Endodermal cell (in vitro differentiated cells): ENCODE measurements at regions not wholly inside any gene's neighbourhood (a gene's known extent, or its start where the extent isn't known, plus 50 kb on each side); places are given as distances from the start of the nearest gene placed in this dataset.
"Not testable (repeated sequence)": the region's sequence is repeated elsewhere in the genome, so short reads cannot be mapped to it uniquely, and the experiment has no call there.

Source experiments
- DNase-seq: peaks from one replicate; pipeline ENCODE4 v3.0.0-alpha.2; 2017
- H3K27ac ChIP-seq: 2 replicates; pipeline ENCODE4 v1.5.1; 2013; ENCODE audit warnings: mild to moderate bottlenecking, low read depth, low read length, moderate library complexity
- H3K27me3 ChIP-seq: 2 replicates; pipeline ENCODE4 v1.6.1; 2013; ENCODE audit warnings: mild to moderate bottlenecking, low read length, moderate library complexity; ENCODE audit not compliant: insufficient read depth, control insufficient read depth, poor library complexity, severe bottlenecking
- H3K36me3 ChIP-seq: 2 replicates; pipeline ENCODE4 v1.7.0; 2013; ENCODE audit warnings: mild to moderate bottlenecking, low read length, moderate library complexity; ENCODE audit not compliant: control insufficient read depth, insufficient read depth
- H3K4me1 ChIP-seq: one replicate; pipeline ENCODE4 v1.7.0; 2013; ENCODE audit warnings: low read length; ENCODE audit not compliant: control insufficient read depth, insufficient read depth
- H3K4me3 ChIP-seq: 2 replicates; pipeline ENCODE4 v1.5.1; 2013; ENCODE audit warnings: mild to moderate bottlenecking, low read length, moderate library complexity
- H3K9ac ChIP-seq: 2 replicates; pipeline ENCODE4 v1.6.1; 2013; ENCODE audit warnings: mild to moderate bottlenecking, low read length, moderate library complexity; ENCODE audit not compliant: poor library complexity, severe bottlenecking; ENCODE audit errors: extremely low read depth
- H3K9me3 ChIP-seq: 2 replicates; pipeline ENCODE4 v1.6.1; 2013; ENCODE audit warnings: mild to moderate bottlenecking, low read length, moderate library complexity; ENCODE audit not compliant: control insufficient read depth
- H3K27ac Mint-ChIP-seq: 2 replicates; pipeline ENCODE4 v1.8.0; 2020; ENCODE audit warnings: mixed read lengths
- H3K27me3 Mint-ChIP-seq: 2 replicates; pipeline ENCODE4 v1.8.0; 2021; ENCODE audit warnings: mild to moderate bottlenecking, mixed read lengths; ENCODE audit not compliant: insufficient read depth
- H3K36me3 Mint-ChIP-seq: 2 replicates; pipeline ENCODE4 v1.8.0; 2020; ENCODE audit warnings: low read depth, mixed read lengths
- H3K4me1 Mint-ChIP-seq: 2 replicates; pipeline ENCODE4 v1.8.0; 2020; ENCODE audit warnings: mixed read lengths
- H3K4me3 Mint-ChIP-seq: 2 replicates; pipeline ENCODE4 v1.8.0; 2020; ENCODE audit warnings: mild to moderate bottlenecking, moderate library complexity, mixed read lengths
- H3K9me3 Mint-ChIP-seq: 2 replicates; pipeline ENCODE4 v1.8.0; 2020; ENCODE audit warnings: mild to moderate bottlenecking, mixed read lengths
- WGBS, 2 experiments: methylation state at CpG; one replicate each; pipeline versions ENCODE4 v1.1.5 to v1.1.7; 2013; ENCODE audit warnings: missing lambda C conversion rate in 2 of 2, mixed read lengths in 1 of 2; ENCODE audit not compliant: insufficient coverage in 1 of 2, insufficient read length in 1 of 2; 5-methylcytosine and 5-hydroxymethylcytosine counted together
- TF ChIP-seq, protein P1 (sequence below): fragments of 200-600 bp; sonication (generic); conservative IDR thresholded peaks from 2 replicates; pipeline ENCODE4 v1.5.0; 2021; ENCODE audit warnings: antibody characterized with exemption, mild to moderate bottlenecking

DNA sequence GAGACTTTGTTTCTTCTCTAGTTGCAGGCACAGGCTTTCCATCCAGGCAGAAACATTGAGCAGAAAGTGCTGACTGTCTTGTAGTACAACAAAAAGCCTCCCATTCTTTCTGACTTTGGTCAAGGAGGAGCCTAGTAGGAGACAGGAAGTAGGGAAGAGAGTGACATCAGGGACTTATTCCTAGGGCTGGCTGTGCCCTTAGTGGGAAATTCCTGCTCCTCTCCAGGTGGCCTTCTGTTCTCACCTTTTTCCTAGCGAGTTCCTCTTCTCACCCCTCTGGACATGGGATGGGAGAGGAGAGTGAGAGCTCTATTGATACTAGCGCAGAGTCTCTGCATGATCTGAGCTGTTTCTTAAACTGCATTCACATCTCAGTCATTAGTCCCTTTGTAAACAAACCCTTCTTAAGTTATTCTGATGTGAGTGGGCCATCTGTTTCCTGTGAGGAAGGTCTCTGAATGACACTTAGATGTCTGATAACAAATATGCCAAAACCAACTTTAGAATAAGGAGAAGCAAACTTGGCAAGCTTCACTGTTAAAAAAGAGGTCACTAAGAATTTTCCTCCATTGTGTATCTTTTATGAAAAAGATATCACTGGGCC, 455.0 kb downstream of the GJA1 start:
- 73% methylated on average over 2 of the region's 2 CpGs; no CpG with 5 or more reads in 1 of the 2 experiments for WGBS, 2 experiments
- no peak overlapping the region for H3K4me3 Mint-ChIP-seq

DNA sequence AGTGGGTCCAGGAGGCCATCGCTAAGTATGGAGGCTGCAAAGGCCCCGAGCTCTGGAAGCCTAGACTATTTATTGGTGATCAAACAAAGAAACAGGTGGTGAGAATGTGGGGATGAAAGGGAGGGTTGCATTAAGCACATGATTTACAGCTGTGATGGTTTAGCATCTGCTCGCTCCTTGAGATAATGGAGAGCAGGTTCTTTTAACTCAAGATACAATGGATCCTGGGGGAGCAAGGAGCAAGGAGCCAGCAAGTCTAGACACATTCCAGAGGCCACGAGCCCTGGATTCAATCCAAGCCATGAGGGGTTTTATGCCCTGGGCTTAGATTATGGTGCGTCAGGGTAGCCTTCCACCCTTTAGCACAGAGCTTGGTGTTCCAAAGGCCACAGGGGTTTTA, 460.3 kb downstream of the GJA1 start:
- DNase-seq: not testable (repeated sequence)

More for the DNA sequence above, 455.0 kb downstream of the GJA1 start:
- Histone ChIP-seq H3K27me3 (no peaks in the 10 kb centered on the region), H3K4me1 (no peaks in the 10 kb centered on the region), H3K9ac (no peak overlapping the region), H3K27ac (no peak overlapping the region), H3K4me3 (no peak overlapping the region), H3K36me3 (no peaks in the 10 kb centered on the region), H3K9me3 (no peaks in the 10 kb centered on the region)
- H3K4me1 Mint-ChIP-seq: peaks cover 17% of the 10 kb centered on the region
- peak overlapping the region; percentile 73 for H3K27ac Mint-ChIP-seq
- no peaks in the 10 kb centered on the region for H3K9me3 Mint-ChIP-seq
- TF ChIP-seq, protein P1, sequence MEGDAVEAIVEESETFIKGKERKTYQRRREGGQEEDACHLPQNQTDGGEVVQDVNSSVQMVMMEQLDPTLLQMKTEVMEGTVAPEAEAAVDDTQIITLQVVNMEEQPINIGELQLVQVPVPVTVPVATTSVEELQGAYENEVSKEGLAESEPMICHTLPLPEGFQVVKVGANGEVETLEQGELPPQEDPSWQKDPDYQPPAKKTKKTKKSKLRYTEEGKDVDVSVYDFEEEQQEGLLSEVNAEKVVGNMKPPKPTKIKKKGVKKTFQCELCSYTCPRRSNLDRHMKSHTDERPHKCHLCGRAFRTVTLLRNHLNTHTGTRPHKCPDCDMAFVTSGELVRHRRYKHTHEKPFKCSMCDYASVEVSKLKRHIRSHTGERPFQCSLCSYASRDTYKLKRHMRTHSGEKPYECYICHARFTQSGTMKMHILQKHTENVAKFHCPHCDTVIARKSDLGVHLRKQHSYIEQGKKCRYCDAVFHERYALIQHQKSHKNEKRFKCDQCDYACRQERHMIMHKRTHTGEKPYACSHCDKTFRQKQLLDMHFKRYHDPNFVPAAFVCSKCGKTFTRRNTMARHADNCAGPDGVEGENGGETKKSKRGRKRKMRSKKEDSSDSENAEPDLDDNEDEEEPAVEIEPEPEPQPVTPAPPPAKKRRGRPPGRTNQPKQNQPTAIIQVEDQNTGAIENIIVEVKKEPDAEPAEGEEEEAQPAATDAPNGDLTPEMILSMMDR: no peak
- peak; percentile 75 for DNase-seq
- no peaks in the 10 kb centered on the region for H3K36me3 Mint-ChIP-seq
- no peaks in the 10 kb centered on the region for H3K27me3 Mint-ChIP-seq

DNA sequence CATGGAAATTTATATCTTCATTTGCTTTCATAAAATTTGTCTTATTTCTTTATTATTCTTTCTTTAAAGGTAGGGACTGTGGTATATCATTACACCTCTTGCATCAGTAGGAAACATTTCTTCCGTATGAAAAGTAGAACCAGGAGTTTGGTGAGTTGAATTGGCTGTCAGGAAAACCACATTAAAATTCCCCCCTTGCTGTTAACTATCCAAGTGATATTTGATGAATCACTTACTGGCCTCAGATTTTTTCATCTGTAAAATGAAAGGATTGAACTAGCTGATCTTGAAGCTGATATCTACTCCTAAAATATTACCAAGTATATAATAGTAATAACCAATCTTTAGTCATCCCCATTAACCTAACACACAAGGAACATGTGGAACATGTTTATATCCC, 460.9 kb downstream of the GJA1 start:
- no peaks in the 10 kb centered on the region for H3K36me3 ChIP-seq
- H3K4me3 Mint-ChIP-seq: no peak overlapping the region
- WGBS, 2 experiments: 86% methylated on average over 1 of the region's 1 CpG; no CpG with 5 or more reads in 1 of the 2 experiments

More for the DNA sequence above, 460.3 kb downstream of the GJA1 start:
- H3K27ac Mint-ChIP-seq, H3K36me3 ChIP-seq, H3K4me3 ChIP-seq, H3K27ac ChIP-seq, H3K9ac ChIP-seq, H3K27me3 Mint-ChIP-seq, H3K9me3 Mint-ChIP-seq, H3K36me3 Mint-ChIP-seq, H3K4me1 ChIP-seq, H3K4me3 Mint-ChIP-seq, H3K27me3 ChIP-seq, H3K9me3 ChIP-seq, H3K4me1 Mint-ChIP-seq: not testable (repeated sequence)
- 90 to 92% methylated on average over 3 to 5 of the region's 5 CpGs for WGBS, 2 experiments

More for the DNA sequence above, 460.9 kb downstream of the GJA1 start:
- H3K27me3 ChIP-seq: no peaks in the 10 kb centered on the region
- Mint-ChIP-seq H3K27ac (no peak overlapping the region), H3K9me3 (no peaks in the 10 kb centered on the region), H3K36me3 (no peaks in the 10 kb centered on the region), H3K27me3 (no peaks in the 10 kb centered on the region), H3K4me1 (peaks cover 7% of the 10 kb centered on the region)
- TF ChIP-seq, protein P1: no peak
- H3K27ac ChIP-seq: no peak overlapping the region
- DNase-seq: no peak
- H3K9me3 ChIP-seq: no peaks in the 10 kb centered on the region
- H3K4me3 ChIP-seq: no peak overlapping the region
- no peak overlapping the region for H3K9ac ChIP-seq
- H3K4me1 ChIP-seq: no peaks in the 10 kb centered on the region
